Neural progenitor cell (in vitro differentiated cells): ENCODE measurements at regions not wholly inside any gene's neighbourhood (a gene's known extent, or its start where the extent isn't known, plus 50 kb on each side); places are given as distances from the start of the nearest gene placed in this dataset.

Experiments used
- CTCF ChIP-seq: fragments of 200-600 bp; sonication (generic); IDR thresholded peaks from 2 replicates; pipeline ENCODE4 v1.5.1; 2017; ENCODE audit warnings: antibody characterized with exemption, mild to moderate bottlenecking
- EZH2 ChIP-seq: fragments of 200-600 bp; sonication (generic); IDR thresholded peaks from 2 replicates; pipeline ENCODE4 v1.6.1; 2017; ENCODE audit warnings: antibody characterized with exemption, mild to moderate bottlenecking, moderate library complexity
- EZH2phosphoT487 ChIP-seq: fragments of 200-600 bp; sonication (generic); IDR thresholded peaks from 2 replicates; pipeline ENCODE4 v1.6.1; 2017; ENCODE audit warnings: antibody characterized with exemption

- no peak for TF ChIP-seq CTCF
- no peak for TF ChIP-seq EZH2phosphoT487
- TF ChIP-seq EZH2, result no peak
These were observed 383.4 kb downstream of the VRK1 start for GRCh38 chr14:97180304-97181200.
